Neural cell (in vitro differentiated cells): ENCODE measurements at regions not wholly inside any gene's neighbourhood (a gene's known extent, or its start where the extent isn't known, plus 50 kb on each side); places are given as distances from the start of the nearest gene placed in this dataset.
"Not testable (repeated sequence)": the region's sequence is repeated elsewhere in the genome, so short reads cannot be mapped to it uniquely, and the experiment has no call there.

Source experiments
- CTCF ChIP-seq: fragments of 450-650 bp; IDR thresholded peaks from 2 replicates; pipeline ENCODE4 v1.5.1; 2014; ENCODE audit warnings: antibody characterized with exemption, mild to moderate bottlenecking, moderate library complexity; ENCODE audit not compliant: poor library complexity, severe bottlenecking
- EZH2 ChIP-seq: fragments of 200-600, 300-800 bp; shearing (Covaris generic), sonication (generic); IDR thresholded peaks from 2 replicates; pipeline ENCODE4 v1.6.1; 2014; ENCODE audit warnings: antibody characterized with exemption, low read length, borderline replicate concordance, mild to moderate bottlenecking; ENCODE audit not compliant: insufficient read depth, poor library complexity, severe bottlenecking
- POLR2AphosphoS5 ChIP-seq: IDR thresholded peaks from 2 replicates; pipeline ENCODE4 v1.6.1; 2012
- RAD21 ChIP-seq: fragments of 450-650 bp; conservative IDR thresholded peaks from 2 replicates; pipeline ENCODE4 v1.6.1; 2014; ENCODE audit warnings: antibody characterized with exemption, mild to moderate bottlenecking, moderate library complexity
- TAF1 ChIP-seq: IDR thresholded peaks from 2 replicates; pipeline ENCODE4 v1.6.1; 2012; ENCODE audit warnings: low read depth
- TF ChIP-seq, protein P1 (sequence below): IDR thresholded peaks from 2 replicates; pipeline ENCODE4 v1.6.1; 2012; ENCODE audit warnings: borderline replicate concordance

- not testable (repeated sequence) for TF ChIP-seq CTCF, TAF1, POLR2AphosphoS5, EZH2, RAD21
- TF ChIP-seq, protein P1, sequence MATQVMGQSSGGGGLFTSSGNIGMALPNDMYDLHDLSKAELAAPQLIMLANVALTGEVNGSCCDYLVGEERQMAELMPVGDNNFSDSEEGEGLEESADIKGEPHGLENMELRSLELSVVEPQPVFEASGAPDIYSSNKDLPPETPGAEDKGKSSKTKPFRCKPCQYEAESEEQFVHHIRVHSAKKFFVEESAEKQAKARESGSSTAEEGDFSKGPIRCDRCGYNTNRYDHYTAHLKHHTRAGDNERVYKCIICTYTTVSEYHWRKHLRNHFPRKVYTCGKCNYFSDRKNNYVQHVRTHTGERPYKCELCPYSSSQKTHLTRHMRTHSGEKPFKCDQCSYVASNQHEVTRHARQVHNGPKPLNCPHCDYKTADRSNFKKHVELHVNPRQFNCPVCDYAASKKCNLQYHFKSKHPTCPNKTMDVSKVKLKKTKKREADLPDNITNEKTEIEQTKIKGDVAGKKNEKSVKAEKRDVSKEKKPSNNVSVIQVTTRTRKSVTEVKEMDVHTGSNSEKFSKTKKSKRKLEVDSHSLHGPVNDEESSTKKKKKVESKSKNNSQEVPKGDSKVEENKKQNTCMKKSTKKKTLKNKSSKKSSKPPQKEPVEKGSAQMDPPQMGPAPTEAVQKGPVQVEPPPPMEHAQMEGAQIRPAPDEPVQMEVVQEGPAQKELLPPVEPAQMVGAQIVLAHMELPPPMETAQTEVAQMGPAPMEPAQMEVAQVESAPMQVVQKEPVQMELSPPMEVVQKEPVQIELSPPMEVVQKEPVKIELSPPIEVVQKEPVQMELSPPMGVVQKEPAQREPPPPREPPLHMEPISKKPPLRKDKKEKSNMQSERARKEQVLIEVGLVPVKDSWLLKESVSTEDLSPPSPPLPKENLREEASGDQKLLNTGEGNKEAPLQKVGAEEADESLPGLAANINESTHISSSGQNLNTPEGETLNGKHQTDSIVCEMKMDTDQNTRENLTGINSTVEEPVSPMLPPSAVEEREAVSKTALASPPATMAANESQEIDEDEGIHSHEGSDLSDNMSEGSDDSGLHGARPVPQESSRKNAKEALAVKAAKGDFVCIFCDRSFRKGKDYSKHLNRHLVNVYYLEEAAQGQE = not testable (repeated sequence)
These were observed 73.1 kb upstream of the IFNGR1 start for GRCh38 chr6:137292326-137292725.
